ENCODE measurements at regions not wholly inside any gene's neighbourhood (a gene's known extent, or its start where the extent isn't known, plus 50 kb on each side); places are given as distances from the start of the nearest gene placed in this dataset.

DNA sequence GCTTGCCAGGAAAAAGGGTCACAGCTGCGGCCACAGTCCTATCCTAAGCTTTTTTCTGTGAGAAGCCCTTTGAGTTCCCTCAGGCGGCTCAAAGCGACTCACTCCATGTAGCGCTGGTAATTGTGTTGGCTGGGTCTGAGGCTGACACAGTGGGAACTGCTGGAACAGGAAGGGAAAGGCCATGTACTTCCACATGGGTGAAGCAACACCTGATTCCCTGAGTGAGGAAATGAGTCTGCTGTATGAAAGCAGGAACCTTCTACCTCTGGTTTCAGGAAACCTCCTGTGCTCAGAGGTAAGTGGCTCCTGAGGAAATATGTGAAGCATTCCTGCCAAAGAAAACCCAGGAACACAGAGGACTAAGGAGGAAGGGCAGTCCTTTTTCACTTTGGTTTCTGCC lies 734.6 kb upstream of the SORCS1 start:
- Histone ChIP-seq H2AFZ (ENCODE audit: low read length) (no peak overlapping the region), H2BK12ac (ENCODE audit: insufficient read length, low read depth, low read length) (no peak overlapping the region), H3T11ph (ENCODE audit: low read length) (no peak overlapping the region), H3K23ac (ENCODE audit: insufficient read length, low read depth, low read length) (no peak overlapping the region), H2AK5ac (ENCODE audit: insufficient read length, low read length) (no peak overlapping the region), H3K18ac (ENCODE audit: insufficient read length, low read depth, low read length) (no peak overlapping the region), H3K79me2 (ENCODE audit: insufficient read depth, low read length) (no peaks in the 10 kb centered on the region), H3K4me2 (ENCODE audit: insufficient read depth, insufficient read length, low read length) (no peak overlapping the region), H3K27ac (ENCODE audit: insufficient read length, low read depth, low read length) (no peak overlapping the region), H2BK20ac (ENCODE audit: low read depth, low read length, poor library complexity, severe bottlenecking) (no peak overlapping the region), H3K9me3 (ENCODE audit: control insufficient read depth, low read depth, low read length) (no peaks in the 10 kb centered on the region), H2BK120ac (ENCODE audit: low read depth, low read length, poor library complexity, severe bottlenecking) (no peak overlapping the region), H3K4ac (ENCODE audit: low read depth, low read length) (no peak overlapping the region), H4K20me1 (ENCODE audit: control insufficient read depth, insufficient read depth, insufficient read length) (no peaks in the 10 kb centered on the region), H3K23me2 (ENCODE audit: insufficient read length, low read depth, low read length, poor library complexity, severe bottlenecking) (no peaks in the 10 kb centered on the region), H3K27me3 (ENCODE audit: insufficient read depth, low read length) (no peaks in the 10 kb centered on the region), H3K56ac (ENCODE audit: insufficient read length, low read depth, low read length) (no peak overlapping the region), H3K4me1 (ENCODE audit: insufficient read depth, low read length) (no peaks in the 10 kb centered on the region; the same call in 1 of the 2 replicates), H4K91ac (ENCODE audit: insufficient read length, low read depth, low read length) (no peak overlapping the region), H3K14ac (ENCODE audit: insufficient read depth, low read length) (no peak overlapping the region), H2BK5ac (ENCODE audit: insufficient read length, low read length) (no peak overlapping the region), H4K8ac (replicated peaks; ENCODE audit: insufficient read length, low read depth, low read length) (no peak overlapping the region), H4K5ac (ENCODE audit: insufficient read length, low read depth, low read length) (no peak overlapping the region), H3K9ac (ENCODE audit: extremely low read depth, insufficient read length, low read length) (no peak overlapping the region), H2BK15ac (ENCODE audit: low read depth, low read length) (no peak overlapping the region), H3K79me1 (ENCODE audit: insufficient read depth, low read depth, low read length, poor library complexity, severe bottlenecking) (no peaks in the 10 kb centered on the region)
- no CpG with 5 or more reads among the region's 4 CpGs for WGBS (ENCODE audit: extremely low coverage, insufficient read length, low lambda C conversion rate)
- peaks cover 20 to 27% of the 10 kb centered on the region in 2 experiments for H3K4me1 Mint-ChIP-seq
- peak overlapping the region in 2 of 3 experiments; percentile 61 to 87; a peak in 2 of 7 replicates for H3K27ac Mint-ChIP-seq
- no peaks in the 10 kb centered on the region for H3K27me3 Mint-ChIP-seq (ENCODE audit: low read depth)
- TF ChIP-seq, protein P1, sequence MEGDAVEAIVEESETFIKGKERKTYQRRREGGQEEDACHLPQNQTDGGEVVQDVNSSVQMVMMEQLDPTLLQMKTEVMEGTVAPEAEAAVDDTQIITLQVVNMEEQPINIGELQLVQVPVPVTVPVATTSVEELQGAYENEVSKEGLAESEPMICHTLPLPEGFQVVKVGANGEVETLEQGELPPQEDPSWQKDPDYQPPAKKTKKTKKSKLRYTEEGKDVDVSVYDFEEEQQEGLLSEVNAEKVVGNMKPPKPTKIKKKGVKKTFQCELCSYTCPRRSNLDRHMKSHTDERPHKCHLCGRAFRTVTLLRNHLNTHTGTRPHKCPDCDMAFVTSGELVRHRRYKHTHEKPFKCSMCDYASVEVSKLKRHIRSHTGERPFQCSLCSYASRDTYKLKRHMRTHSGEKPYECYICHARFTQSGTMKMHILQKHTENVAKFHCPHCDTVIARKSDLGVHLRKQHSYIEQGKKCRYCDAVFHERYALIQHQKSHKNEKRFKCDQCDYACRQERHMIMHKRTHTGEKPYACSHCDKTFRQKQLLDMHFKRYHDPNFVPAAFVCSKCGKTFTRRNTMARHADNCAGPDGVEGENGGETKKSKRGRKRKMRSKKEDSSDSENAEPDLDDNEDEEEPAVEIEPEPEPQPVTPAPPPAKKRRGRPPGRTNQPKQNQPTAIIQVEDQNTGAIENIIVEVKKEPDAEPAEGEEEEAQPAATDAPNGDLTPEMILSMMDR (conservative IDR thresholded peaks at IDR 0.05), result no peak
- H3K9me3 Mint-ChIP-seq, result peaks cover 4 to 13% of the 10 kb centered on the region in 2 experiments; a peak in 3 of 5 replicates
- H3K36me3 Mint-ChIP-seq (ENCODE audit: insufficient read depth in 1 of 3, low read depth in 3 of 3), result peaks cover 0 to 18% (median 3%) of the 10 kb centered on the region in 3 experiments; a peak in 3 of 7 replicates
- peak; percentile 32 for DNase-seq
- no peak overlapping the region for H3K4me3 Mint-ChIP-seq

All from H9 (cell line).